Smooth muscle cell (in vitro differentiated cells): ENCODE measurements at regions not wholly inside any gene's neighbourhood (a gene's known extent, or its start where the extent isn't known, plus 50 kb on each side); places are given as distances from the start of the nearest gene placed in this dataset.

ENCODE experiments used
- DNase-seq: peaks from one replicate; lab custom pipeline; 2025; ENCODE audit not compliant: unreplicated experiment; lab: John Stamatoyannopoulos, UW
- H2AFZ ChIP-seq: fragments of 200-600 bp; sonication (generic); 2 replicates; pipeline ENCODE4 v1.6.0; 2016; ENCODE audit warnings: antibody characterized with exemption, low read depth, mild to moderate bottlenecking
- H3F3A ChIP-seq: fragments of 200-600 bp; sonication (generic); 2 replicates; pipeline ENCODE4 v1.6.0; 2017; ENCODE audit warnings: antibody characterized with exemption, low read depth
- H3K27ac ChIP-seq: fragments of 200-600 bp; sonication (generic); 2 replicates; pipeline ENCODE4 v1.5.1; 2016; ENCODE audit warnings: low read depth, mild to moderate bottlenecking
- H3K27me3 ChIP-seq: fragments of 200-600 bp; sonication (generic); 2 replicates; pipeline ENCODE4 v1.6.1; 2016; ENCODE audit warnings: low read depth, mild to moderate bottlenecking
- H3K36me3 ChIP-seq: fragments of 200-600 bp; sonication (generic); 2 replicates; pipeline ENCODE4 v1.5.1; 2016; ENCODE audit warnings: low read depth
- H3K4me1 ChIP-seq: fragments of 200-600 bp; sonication (generic); 2 replicates; pipeline ENCODE4 v1.5.1; 2016; ENCODE audit warnings: low read depth
- H3K4me2 ChIP-seq: fragments of 200-600 bp; sonication (generic); 2 replicates; pipeline ENCODE4 v1.6.0; 2016; ENCODE audit warnings: mild to moderate bottlenecking
- H3K4me3 ChIP-seq: fragments of 200-600 bp; sonication (generic); 2 replicates; pipeline ENCODE4 v1.5.1; 2016; ENCODE audit warnings: mild to moderate bottlenecking
- H3K79me2 ChIP-seq: fragments of 200-600 bp; sonication (generic); 2 replicates; pipeline ENCODE4 v1.6.0; 2016; ENCODE audit warnings: low read depth, mild to moderate bottlenecking
- H3K9ac ChIP-seq: fragments of 200-600 bp; sonication (generic); 2 replicates; pipeline ENCODE4 v1.6.0; 2016; ENCODE audit warnings: low read depth
- H3K9me3 ChIP-seq: fragments of 200-600 bp; sonication (generic); replicated peaks from 2 replicates; pipeline ENCODE4 v1.5.1; 2016; ENCODE audit warnings: low read depth
- H4K20me1 ChIP-seq: fragments of 200-600 bp; sonication (generic); 2 replicates; pipeline ENCODE4 v1.6.0; 2016; ENCODE audit warnings: low read depth
- CTCF ChIP-seq: fragments of 200-600 bp; sonication (generic); IDR thresholded peaks from 2 replicates; pipeline ENCODE4 v1.5.1; 2017; ENCODE audit warnings: borderline replicate concordance, mild to moderate bottlenecking, antibody characterized with exemption; ENCODE audit not compliant: insufficient read depth, poor library complexity, severe bottlenecking
- WGBS: methylation state at CpG from one replicate; pipeline ENCODE4 v1.1.7; 2016; ENCODE audit warnings: low lambda C conversion rate; 5-methylcytosine and 5-hydroxymethylcytosine counted together

- no peaks in the 10 kb centered on the region for H3F3A ChIP-seq
- no peak for DNase-seq
These were observed 1004.1 kb downstream of the TBL1XR1 start for GRCh38 chr3:176193032-176193730.

GRCh38 chr3:176190755-176191154, 1006.5 kb downstream of the TBL1XR1 start:
- Histone ChIP-seq H3K27ac (no peak overlapping the region), H3K36me3 (no peaks in the 10 kb centered on the region), H3K27me3 (no peaks in the 10 kb centered on the region), H3K4me1 (no peaks in the 10 kb centered on the region), H3K9ac (no peak overlapping the region), H3K79me2 (no peaks in the 10 kb centered on the region), H2AFZ (no peak overlapping the region), H3F3A (no peaks in the 10 kb centered on the region), H3K9me3 (no peaks in the 10 kb centered on the region), H4K20me1 (no peaks in the 10 kb centered on the region), H3K4me2 (no peak overlapping the region), H3K4me3 (no peak overlapping the region)
- DNase-seq: no peak
- TF ChIP-seq CTCF: no peak

More at GRCh38 chr3:176193032-176193730, 1004.1 kb downstream of the TBL1XR1 start:
- TF ChIP-seq CTCF: no peak
- Histone ChIP-seq H3K4me1 (no peaks in the 10 kb centered on the region), H3K4me2 (no peak overlapping the region), H3K9me3 (peaks cover 4% of the 10 kb centered on the region), H3K9ac (no peak overlapping the region), H3K79me2 (no peaks in the 10 kb centered on the region), H4K20me1 (no peaks in the 10 kb centered on the region), H3K27ac (no peak overlapping the region), H3K4me3 (no peak overlapping the region), H3K36me3 (no peaks in the 10 kb centered on the region), H3K27me3 (no peaks in the 10 kb centered on the region), H2AFZ (no peak overlapping the region)

DNA sequence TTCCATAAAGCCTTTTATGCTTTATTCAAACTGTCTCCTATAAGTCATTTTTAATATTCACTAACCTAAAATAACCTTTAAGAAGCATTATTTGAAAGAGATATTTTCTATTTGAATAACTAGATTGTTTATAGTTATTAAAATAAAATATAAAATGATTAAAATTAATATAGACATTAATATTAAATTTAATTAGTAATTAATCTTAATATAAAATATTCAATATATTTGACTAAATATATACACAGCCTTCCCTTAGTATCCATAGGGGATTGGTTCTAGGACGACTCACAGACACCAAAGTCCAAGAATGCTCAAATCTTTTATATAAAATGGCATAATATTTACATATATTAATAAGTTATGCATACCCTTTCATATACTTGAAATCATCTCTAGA, 1014.1 kb downstream of the TBL1XR1 start:
- Histone ChIP-seq H3K4me3 (no peak overlapping the region), H2AFZ (no peak overlapping the region), H3K4me2 (no peak overlapping the region), H3K36me3 (no peaks in the 10 kb centered on the region), H4K20me1 (no peaks in the 10 kb centered on the region), H3K9me3 (no peaks in the 10 kb centered on the region), H3K79me2 (no peaks in the 10 kb centered on the region), H3K27ac (no peak overlapping the region), H3K27me3 (no peaks in the 10 kb centered on the region), H3K9ac (no peak overlapping the region), H3K4me1 (no peaks in the 10 kb centered on the region), H3F3A (no peaks in the 10 kb centered on the region)
- TF ChIP-seq CTCF: no peak
- WGBS: 73% methylated on average over 1 of the region's 1 CpG
- no peak for DNase-seq

- no peaks in the 10 kb centered on the region for H3K9me3 ChIP-seq
- H3K4me3 ChIP-seq: no peak overlapping the region
- 91% methylated on average over 6 of the region's 6 CpGs for WGBS
- no peak overlapping the region for H3K27ac ChIP-seq
- peaks cover 3% of the 10 kb centered on the region for H3K4me1 ChIP-seq
- no peaks in the 10 kb centered on the region for H3F3A ChIP-seq
- DNase-seq: no peak
- no peaks in the 10 kb centered on the region for H3K79me2 ChIP-seq
- H3K4me2 ChIP-seq: no peak overlapping the region
- no peak for TF ChIP-seq CTCF
- no peak overlapping the region for H3K9ac ChIP-seq
- H4K20me1 ChIP-seq: no peaks in the 10 kb centered on the region
- no peaks in the 10 kb centered on the region for H3K27me3 ChIP-seq
- no peaks in the 10 kb centered on the region for H3K36me3 ChIP-seq
- no peak overlapping the region for H2AFZ ChIP-seq
These were observed 1023.2 kb downstream of the TBL1XR1 start for GRCh38 chr3:176174060-176174459.
